NCI-H510A treated with DMSO at 0.1 percent for 48 hours (cell line): ENCODE measurements at regions not wholly inside any gene's neighbourhood (a gene's known extent, or its start where the extent isn't known, plus 50 kb on each side); places are given as distances from the start of the nearest gene placed in this dataset.

Experiments used
- DNase-seq: peaks from one replicate; lab custom pipeline; 2025; lab: John Stamatoyannopoulos, UW

GRCh38 chr2:37837628-37838328, 87.3 kb upstream of the RMDN2 start:
- DNase-seq, result no peak

GRCh38 chr2:37838541-37839167, 86.4 kb upstream of the RMDN2 start:
- DNase-seq, result no peak

DNA sequence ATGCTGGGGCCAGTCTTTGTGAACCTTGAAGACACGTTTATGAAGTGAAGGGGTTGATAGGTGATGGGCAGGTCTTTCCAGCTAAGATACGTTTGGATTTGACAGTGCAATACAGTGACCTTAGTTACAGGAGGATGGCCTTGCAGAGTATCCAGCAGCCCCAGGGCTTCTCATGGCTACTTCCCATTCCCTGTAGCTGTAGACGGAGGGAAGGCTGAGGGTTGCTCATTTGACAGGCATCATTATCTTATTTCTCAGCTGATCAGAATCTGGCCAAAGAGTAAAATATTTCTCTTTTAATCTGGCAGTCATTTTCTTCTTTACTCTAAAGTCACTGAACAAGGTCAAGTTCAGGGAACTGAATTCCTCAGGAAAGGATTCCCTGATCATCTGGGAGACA, 85.1 kb upstream of the RMDN2 start:
- DNase-seq, result no peak

DNA sequence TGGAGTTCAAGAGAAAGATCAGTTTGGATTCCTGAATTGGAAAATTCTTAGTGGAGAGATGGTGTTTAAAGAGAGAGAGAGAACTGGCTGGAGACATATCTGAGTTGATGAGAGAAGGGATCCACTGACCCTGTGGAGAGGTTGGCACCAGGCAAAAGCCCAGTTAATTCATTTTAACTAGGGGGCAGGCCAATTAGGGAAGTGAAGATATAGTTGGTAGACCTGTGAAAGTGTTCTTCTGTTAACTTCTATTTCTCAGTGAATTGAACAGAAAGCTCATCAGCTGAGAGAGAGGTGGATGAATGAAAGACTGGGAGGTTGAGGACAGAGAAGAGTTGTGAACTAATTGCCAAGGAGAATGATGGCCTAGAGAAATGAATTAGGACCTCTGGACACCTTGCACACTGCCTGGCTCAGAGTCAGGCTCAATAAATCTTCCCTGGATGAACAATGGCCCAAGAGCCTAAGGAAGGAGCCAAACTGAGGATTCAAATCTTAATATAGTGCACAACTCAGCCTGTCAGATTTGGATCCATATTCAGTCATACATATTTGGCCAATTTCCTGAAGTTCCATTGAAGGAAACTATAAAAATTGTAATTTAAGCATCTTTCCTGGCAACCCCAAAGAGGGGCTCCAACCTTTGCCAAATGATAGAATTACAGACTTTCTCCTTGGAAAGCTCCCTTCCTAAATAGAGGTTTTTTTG, 82.2 kb upstream of the RMDN2 start:
- DNase-seq, result no peak

DNA sequence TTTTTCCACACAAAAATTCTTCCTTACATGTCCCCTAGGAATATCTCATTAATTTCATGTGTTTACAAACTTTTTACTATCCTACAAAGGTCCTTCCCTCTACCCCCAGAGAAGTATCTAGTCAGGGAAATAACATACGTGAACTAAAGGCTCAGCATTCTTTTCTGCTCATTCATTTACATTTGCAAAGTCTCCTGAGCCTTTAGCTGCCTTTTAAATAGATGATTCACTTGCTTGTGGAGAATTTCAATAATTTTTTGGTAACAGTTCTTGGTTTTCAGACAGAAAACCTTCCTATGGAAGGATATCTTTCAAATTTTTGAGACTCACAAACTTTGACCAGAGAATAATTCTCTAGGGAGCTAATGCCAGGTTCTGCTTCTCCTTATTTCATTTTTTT, 81.5 kb upstream of the RMDN2 start:
- no peak for DNase-seq

GRCh38 chr2:37846207-37846606, 78.9 kb upstream of the RMDN2 start:
- DNase-seq, result no peak

- no peak for DNase-seq
Observed at GRCh38 chr2:37847792-37848191, 77.3 kb upstream of the RMDN2 start.

- no peak for DNase-seq
Observed at GRCh38 chr2:37848451-37848850, 76.6 kb upstream of the RMDN2 start.

GRCh38 chr2:37849911-37850310, 75.2 kb upstream of the RMDN2 start:
- no peak for DNase-seq

DNA sequence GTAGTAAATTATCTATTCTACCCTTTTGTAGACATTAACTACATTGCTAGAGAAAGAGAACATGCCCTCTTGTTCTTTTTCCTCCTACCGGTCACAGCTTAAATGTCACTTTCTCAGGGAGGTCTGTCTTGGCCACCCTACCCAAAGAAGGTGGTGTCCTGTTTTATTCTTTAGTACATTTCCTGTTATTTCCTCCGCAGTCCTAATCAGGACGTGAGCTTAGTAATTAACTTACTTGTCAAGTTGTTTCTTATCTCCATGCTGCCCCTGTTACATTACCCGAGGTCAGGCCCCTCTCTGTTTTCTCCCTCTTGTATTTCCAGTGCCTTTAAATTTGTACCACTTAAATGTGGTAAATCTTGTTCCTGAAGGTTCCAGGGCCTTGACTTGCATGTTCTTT, 73.7 kb upstream of the RMDN2 start:
- DNase-seq, result no peak

- no peak for DNase-seq
Observed at GRCh38 chr2:37851828-37852584, 73.1 kb upstream of the RMDN2 start.

GRCh38 chr2:37852585-37853014, 72.5 kb upstream of the RMDN2 start:
- no peak for DNase-seq

GRCh38 chr2:37854676-37855282, 70.3 kb upstream of the RMDN2 start:
- no peak for DNase-seq

DNA sequence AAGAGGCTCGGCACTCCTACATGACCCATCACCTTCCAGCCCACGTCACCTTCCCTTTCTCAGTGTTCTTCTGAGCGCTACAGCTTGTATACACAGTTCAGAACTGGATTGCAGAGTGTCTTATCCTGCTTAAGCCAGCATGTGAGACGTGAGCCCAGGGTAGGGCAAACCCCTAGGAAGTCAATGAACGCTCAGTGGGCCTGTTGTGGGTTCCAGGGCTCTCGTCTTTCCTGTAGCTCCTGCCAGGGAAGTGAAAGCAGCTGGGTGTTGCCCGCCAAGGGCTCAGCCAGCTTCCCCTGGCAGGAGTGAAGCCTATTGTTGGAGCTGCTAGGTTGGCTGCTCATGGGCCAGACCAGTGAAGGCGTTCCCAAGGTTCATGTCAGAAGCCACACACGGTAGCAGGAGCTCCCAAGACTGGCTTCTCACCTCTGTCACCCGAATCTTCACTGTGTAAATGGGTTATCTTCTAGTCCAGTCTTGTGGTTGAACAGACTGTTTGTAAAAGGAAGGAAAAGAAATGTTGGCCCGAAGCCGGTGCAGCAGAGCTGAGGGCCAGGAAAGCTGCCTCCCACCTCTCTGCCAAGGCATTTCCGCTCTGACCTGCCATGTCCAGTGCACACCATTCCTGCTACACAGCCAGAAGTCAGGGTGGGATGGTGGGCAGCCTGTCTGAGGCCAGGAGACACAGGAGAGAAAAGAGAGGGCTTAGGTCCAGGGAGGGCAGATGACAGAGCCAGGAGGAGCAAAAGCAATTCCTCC, 69.6 kb upstream of the RMDN2 start:
- DNase-seq, result no peak

DNA sequence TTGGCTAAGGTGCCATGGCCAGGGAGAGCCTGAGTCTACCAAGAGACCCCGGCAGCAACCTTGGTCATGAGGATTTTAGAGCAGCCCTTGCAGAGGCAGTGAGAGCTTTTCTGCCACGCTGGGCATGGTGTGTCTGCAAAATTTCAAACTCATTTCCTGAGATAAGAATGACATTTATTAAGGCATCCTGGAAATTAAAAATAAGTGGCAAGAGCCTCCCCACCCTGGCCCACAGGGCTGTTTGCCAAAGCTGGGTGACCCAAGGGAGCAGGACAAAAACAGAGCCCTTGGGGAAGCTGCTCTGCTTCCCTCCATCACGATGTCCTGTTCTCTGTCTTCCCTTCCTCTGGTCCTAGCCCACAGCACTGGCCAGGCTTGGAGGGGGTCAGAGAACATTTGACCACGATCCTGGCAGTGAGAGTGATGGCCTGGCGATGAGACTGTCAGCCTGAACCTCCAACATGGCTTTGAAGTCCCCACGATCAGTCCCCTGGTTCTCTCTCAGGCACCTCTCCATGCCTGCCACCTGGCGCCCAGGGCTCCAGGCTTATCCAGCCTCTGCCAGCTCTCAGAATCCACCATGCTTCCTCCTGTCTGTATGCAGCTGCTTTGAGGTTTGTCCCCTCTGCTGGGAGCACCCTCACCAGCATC, 68.9 kb upstream of the RMDN2 start:
- no peak for DNase-seq

GRCh38 chr2:37857575-37858399, 67.3 kb upstream of the RMDN2 start:
- no peak for DNase-seq

DNA sequence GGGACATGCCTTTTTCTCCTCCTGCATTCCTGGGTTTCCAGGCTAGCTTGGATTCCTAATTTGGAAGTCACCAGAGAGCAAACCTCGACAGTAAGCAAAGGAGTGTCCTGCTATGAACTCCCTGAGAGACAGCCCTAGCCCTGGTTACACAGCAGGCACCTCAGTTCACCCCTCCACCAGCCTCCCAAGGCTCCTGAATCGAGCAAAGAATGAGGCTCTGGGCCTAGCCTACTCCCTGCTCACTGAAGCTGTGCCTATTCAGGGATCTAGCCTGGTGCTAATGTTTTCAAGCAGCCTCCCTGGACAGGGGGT, 66.7 kb upstream of the RMDN2 start:
- DNase-seq, result no peak

- no peak for DNase-seq
Observed at GRCh38 chr2:37858725-37859267, 66.3 kb upstream of the RMDN2 start.

DNA sequence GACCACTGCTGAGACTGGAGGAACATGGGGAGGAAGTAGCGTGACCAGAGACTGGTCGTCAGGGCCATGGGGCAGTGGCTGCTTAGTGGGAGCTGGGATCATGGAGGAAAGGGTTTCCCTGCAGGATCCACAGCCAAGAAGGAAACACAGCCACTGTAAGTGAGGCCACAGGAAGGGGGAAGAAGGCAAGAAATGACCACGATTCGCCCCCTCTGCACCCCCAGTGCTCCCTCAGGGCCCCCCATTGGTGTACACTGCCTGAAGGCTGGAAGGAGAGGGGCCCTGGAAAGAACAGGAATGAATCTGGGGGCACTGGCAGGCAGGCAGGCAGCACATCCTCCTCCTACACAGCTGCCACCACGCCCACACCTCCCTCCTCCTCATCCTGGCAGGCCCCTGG, 62.5 kb upstream of the RMDN2 start:
- no peak for DNase-seq

DNA sequence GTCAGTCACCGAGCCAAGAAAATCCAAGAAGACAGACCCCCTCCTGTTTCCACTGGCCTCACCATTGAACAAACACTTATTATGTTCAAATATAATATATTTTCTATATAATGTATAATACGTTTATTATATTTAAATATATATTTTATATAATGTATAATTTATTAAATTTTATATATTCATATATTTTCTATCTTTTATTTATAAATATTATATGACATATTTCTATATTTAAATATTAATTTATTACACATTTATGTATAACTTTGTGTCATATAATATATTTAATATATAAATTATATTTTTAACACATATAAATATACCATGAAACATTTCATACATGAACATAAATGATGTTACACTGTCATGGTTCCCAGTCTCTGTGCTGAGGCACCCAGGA, 60.9 kb upstream of the RMDN2 start:
- no peak for DNase-seq
